ENCODE measurements at regions not wholly inside any gene's neighbourhood (a gene's known extent, or its start where the extent isn't known, plus 50 kb on each side); places are given as distances from the start of the nearest gene placed in this dataset.

DNA sequence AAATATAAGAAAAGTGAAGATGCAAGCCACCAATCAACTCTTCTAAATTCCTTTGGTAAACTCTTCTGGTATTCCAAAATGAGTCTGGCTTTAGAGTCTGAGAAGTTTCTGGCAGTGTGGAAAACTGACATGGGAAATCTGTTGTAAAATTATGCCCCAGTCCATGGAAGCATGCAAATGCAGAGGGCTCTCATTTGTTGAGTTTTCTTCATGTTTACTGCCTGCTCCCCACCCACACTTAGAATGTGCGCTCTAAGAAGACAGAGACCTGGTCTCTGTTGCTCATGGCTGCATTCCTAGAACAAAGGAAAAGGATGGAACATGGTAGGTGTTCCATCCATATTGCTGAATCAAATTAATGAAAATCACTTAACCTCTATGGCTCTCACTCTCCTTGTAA is 411.8 kb upstream of the PDZRN3 start:
- DNase-seq: no peak
- TF ChIP-seq, protein P1, sequence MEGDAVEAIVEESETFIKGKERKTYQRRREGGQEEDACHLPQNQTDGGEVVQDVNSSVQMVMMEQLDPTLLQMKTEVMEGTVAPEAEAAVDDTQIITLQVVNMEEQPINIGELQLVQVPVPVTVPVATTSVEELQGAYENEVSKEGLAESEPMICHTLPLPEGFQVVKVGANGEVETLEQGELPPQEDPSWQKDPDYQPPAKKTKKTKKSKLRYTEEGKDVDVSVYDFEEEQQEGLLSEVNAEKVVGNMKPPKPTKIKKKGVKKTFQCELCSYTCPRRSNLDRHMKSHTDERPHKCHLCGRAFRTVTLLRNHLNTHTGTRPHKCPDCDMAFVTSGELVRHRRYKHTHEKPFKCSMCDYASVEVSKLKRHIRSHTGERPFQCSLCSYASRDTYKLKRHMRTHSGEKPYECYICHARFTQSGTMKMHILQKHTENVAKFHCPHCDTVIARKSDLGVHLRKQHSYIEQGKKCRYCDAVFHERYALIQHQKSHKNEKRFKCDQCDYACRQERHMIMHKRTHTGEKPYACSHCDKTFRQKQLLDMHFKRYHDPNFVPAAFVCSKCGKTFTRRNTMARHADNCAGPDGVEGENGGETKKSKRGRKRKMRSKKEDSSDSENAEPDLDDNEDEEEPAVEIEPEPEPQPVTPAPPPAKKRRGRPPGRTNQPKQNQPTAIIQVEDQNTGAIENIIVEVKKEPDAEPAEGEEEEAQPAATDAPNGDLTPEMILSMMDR (IDR thresholded peaks at IDR 0.05): no peak
- TF ChIP-seq POLR2A (IDR thresholded peaks at IDR 0.05): no peak
- intact Hi-C loops (cut with DNase I): no loop called here
- H3K4me1 ChIP-seq: no peaks in the 10 kb centered on the region
- H3K36me3 ChIP-seq: no peaks in the 10 kb centered on the region
- H3K27ac ChIP-seq: no peak overlapping the region
- no peaks in the 10 kb centered on the region for H3K9me3 ChIP-seq
- H3K4me3 ChIP-seq: no peak overlapping the region
- no CpG with 5 or more reads among the region's 1 CpG for WGBS, 2 donors
- no peaks in the 10 kb centered on the region for H3K27me3 ChIP-seq

- no peak overlapping the region for H3K27ac ChIP-seq
- no peak overlapping the region for H3K4me3 ChIP-seq
- no peaks in the 10 kb centered on the region for H3K36me3 ChIP-seq
- no peaks in the 10 kb centered on the region for H3K27me3 ChIP-seq
- DNase-seq: no peak
- no peaks in the 10 kb centered on the region for H3K9me3 ChIP-seq
- 78 to 86% methylated on average over 3 of the region's 3 CpGs for WGBS, 2 donors
- TF ChIP-seq, protein P1 (IDR thresholded peaks at IDR 0.05): no peak
- TF ChIP-seq POLR2A (IDR thresholded peaks at IDR 0.05): no peak
- no peaks in the 10 kb centered on the region for H3K4me1 ChIP-seq
- intact Hi-C loops (cut with DNase I): no loop called here
Observed at GRCh38 chr3:74036102-74036501, 411.4 kb upstream of the PDZRN3 start.

DNA sequence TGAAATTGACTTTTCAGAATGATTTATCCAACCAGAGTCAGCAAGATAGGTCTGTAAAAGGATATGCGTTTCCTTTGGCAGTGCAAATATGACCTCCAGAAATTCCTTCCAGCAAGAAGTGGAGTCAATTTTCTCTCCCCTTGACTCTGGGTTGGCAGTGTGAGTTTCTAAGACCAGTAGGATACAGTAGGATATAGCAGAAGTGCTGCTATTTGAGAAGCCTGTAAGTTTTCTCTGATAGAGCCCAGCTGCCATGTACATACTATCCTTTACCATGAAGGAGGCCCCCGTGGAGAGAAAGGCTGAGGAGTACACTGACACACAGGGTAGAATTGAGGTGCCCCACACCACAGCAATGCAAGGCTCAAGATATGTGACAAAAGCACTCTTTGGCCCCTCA is 409.1 kb upstream of the PDZRN3 start:
- TF ChIP-seq, protein P1 (IDR thresholded peaks at IDR 0.05): no peak
- TF ChIP-seq POLR2A (IDR thresholded peaks at IDR 0.05): no peak
- Histone ChIP-seq H3K27ac (no peak overlapping the region), H3K27me3 (no peaks in the 10 kb centered on the region), H3K36me3 (no peaks in the 10 kb centered on the region), H3K9me3 (no peaks in the 10 kb centered on the region), H3K4me3 (no peak overlapping the region), H3K4me1 (no peaks in the 10 kb centered on the region)
- WGBS, 2 donors: 77 to 79% methylated on average over 2 of the region's 2 CpGs
- intact Hi-C loops (cut with DNase I): no loop called here
- no peak for DNase-seq

- H3K9me3 ChIP-seq: no peaks in the 10 kb centered on the region
- H3K4me3 ChIP-seq: no peak overlapping the region
- H3K27ac ChIP-seq: no peak overlapping the region
- TF ChIP-seq, protein P1 (IDR thresholded peaks at IDR 0.05): no peak
- no peak for TF ChIP-seq POLR2A (IDR thresholded peaks at IDR 0.05)
- no peaks in the 10 kb centered on the region for H3K36me3 ChIP-seq
- no peaks in the 10 kb centered on the region for H3K27me3 ChIP-seq
- H3K4me1 ChIP-seq: no peaks in the 10 kb centered on the region
- WGBS, 2 donors: 34 to 55% methylated on average over 2 of the region's 2 CpGs
- intact Hi-C loops (cut with DNase I): no loop called here
- no peak for DNase-seq
Observed at GRCh38 chr3:74033381-74033780, 408.6 kb upstream of the PDZRN3 start.

DNA sequence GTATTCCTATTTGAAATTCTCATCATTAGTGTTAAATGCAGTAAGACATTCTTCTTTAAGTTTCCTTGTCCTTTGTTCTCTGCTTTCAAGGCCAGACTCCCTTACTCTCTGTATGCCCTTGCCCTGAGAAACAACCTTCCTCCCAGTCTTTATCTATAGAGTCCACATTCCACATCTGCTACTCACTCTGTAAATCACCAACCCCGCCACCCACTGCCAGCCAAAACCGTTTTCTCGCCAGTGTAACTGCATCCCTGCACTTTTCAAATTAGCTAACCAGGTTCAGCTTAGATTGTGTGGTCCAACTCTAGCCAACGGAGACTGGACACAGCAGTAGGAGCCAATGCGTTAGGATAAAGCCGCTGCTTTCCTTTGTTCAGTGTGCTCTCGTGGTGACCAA is 402.4 kb upstream of the PDZRN3 start:
- H3K4me1 ChIP-seq: no peaks in the 10 kb centered on the region
- TF ChIP-seq, protein P1 (IDR thresholded peaks at IDR 0.05): no peak
- TF ChIP-seq POLR2A (IDR thresholded peaks at IDR 0.05): no peak
- no peak for DNase-seq
- no peak overlapping the region for H3K27ac ChIP-seq
- intact Hi-C loops (cut with DNase I): no loop called here
- no peaks in the 10 kb centered on the region for H3K36me3 ChIP-seq
- H3K9me3 ChIP-seq: no peaks in the 10 kb centered on the region
- 67 to 80% methylated on average over 7 of the region's 7 CpGs for WGBS, 2 donors
- H3K27me3 ChIP-seq: no peaks in the 10 kb centered on the region
- no peak overlapping the region for H3K4me3 ChIP-seq

Measured in esophagus squamous epithelium (tissue), 5 donors.